HG02610 (cell line): ENCODE measurements at regions not wholly inside any gene's neighbourhood (a gene's known extent, or its start where the extent isn't known, plus 50 kb on each side); places are given as distances from the start of the nearest gene placed in this dataset.
A peak's percentile ranks its signal among the peaks of the same experiment; 100 is the strongest.
"Not testable (repeated sequence)": the region's sequence is repeated elsewhere in the genome, so short reads cannot be mapped to it uniquely, and the experiment has no call there.

Experiments used
- ATAC-seq: cut with Tn5 transposase; IDR thresholded peaks from one replicate; pipeline ENCODE4 v1.9.1; 2021; ENCODE audit warnings: mild to moderate bottlenecking, moderate library complexity; ENCODE audit not compliant: unreplicated experiment

DNA sequence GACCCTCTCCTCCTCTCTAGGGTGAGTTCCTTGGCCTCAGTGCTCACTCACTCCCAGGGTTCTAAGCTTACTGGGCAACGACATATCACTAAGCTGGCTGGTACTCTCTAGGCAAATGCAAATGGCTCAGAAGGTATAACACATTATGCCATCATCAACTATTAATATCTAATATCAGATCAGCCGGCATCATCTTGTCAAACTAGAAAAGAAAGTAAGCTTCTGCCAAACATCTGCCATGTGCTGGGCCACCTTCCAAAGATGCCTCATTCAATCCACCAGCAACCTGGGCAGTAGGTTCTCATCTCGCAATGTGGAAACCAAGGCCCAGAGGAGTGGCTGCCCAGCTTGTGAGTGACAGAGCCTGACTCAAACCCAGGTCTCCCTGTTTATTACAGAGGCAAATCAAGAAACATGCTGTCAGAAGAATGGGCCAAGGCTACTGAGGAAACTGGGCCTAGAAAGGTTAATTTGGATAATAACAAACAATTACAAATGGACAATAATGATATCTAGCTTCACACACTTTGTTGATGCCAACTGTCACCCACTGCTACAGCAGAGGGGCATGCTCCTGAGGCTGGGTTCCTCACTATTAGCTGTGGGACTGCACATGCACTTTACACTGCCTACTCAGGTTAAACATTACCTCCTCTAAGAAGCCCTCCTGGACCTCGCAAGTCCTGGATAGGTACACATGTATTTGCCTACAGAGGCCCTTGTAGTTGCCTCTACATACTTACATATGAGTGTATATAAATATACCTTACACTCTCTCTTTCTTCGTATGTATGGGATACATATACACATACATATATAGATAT is 183.3 kb upstream of the JUN start:
- ATAC-seq, result no peak

DNA sequence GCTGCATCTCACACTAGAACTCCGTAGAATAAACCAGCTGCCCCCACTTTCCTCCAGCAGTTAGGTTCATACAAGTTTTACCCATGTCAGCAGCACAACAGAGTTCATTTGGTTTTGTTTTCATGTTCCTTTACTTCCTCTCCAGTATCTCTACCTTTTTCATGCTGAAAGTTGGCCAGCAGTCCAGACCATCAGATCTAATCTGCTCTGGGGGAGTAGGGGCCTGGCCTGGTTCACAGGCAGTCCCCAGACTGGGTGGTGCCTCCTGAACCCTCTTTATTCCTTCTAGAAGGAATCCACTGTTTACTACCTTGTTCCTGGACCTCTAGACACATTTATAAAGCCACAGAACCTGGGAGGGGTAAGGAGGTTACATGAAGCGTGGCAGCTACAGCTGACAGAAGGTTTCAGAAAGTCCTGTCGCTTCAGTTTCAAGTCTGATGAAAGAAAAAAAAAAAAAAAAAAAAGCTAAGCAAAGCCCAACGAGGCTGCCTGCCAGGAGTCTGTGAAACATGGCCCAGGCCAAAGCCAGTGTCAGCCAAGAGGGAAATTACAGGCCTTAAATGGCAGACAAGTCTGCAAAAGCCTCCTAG is 184.6 kb upstream of the JUN start:
- ATAC-seq, result peak; percentile 88

DNA sequence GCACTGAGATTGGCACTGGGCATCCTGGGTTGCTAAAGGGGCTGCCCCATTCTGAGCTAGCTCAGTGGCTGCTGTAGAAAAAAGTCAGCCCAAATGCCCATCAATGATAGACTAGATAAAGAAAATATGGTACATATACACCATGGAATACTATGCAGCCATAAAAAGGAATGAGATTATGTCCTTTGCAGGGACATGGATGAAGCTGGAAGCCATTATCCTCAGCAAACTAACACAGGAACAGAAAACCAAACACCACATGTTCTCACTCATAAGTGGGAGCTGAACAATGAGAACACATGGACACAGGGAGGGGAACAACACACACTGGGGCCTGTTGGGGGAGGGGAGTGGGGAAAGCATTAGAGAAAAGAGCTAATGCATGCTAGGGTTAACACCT is 185.3 kb upstream of the JUN start:
- not testable (repeated sequence) for ATAC-seq

DNA sequence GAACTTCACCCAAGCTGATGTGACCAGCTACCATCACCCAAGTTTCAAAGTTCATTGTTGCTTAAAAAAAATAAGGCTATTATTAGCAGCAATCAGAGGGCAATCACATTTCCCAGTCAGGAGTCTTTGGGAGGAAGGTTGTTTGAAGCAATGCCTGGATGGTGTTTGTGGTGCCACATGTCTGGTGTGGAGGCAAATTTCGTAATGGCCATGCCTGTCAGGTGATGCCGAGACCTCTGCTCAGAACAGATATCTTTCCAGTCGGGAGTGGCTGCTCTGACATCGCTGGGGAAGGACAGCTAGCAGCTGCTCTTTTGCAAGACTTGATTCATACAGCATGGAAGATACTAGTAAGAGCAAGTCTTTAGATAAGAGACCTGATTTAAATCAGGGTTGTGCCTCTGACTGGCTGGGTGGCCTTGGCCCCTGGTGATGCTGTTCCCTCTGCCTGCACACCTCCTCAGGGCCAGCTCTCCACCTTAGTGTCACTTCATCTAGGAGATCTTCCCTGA is 187.8 kb upstream of the JUN start:
- ATAC-seq, result no peak

DNA sequence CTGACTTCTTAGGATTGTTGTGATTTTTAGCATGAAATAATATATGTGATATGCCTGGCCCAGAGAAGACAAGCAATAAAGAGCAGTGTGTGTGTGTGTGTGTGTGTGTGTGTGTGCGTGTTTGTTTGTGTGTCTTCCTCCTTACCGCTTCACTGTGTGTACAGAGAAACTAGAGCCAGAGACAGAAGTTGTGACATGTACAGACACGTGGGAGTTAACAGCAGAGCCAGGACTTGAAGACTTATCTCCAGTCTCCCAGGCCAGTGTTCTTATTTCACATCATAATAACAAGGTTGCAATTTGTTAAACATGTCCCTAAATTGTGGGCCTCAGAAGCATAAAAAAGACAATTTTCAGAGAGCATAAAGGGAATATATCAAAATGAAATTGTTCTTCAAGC is 192.0 kb upstream of the JUN start:
- no peak for ATAC-seq

DNA sequence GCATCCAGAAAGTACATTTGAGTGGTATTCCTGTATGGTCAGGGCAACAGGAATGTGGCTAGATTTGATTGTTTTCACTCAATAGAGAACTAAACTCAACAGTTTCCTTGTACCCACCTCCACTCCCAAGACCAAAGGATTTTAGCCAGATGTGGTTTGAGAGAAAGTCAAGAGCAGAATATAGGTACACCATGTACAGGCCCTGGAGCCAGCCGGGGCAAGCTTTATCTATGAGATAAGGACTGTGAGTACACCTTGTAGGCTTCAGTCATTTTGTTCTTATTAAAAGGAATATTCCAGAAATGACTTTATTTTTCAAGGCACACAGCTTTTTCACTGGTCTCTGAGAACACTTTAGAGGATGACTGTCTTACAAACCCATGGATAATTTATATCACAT is 192.4 kb upstream of the JUN start:
- ATAC-seq, result no peak

DNA sequence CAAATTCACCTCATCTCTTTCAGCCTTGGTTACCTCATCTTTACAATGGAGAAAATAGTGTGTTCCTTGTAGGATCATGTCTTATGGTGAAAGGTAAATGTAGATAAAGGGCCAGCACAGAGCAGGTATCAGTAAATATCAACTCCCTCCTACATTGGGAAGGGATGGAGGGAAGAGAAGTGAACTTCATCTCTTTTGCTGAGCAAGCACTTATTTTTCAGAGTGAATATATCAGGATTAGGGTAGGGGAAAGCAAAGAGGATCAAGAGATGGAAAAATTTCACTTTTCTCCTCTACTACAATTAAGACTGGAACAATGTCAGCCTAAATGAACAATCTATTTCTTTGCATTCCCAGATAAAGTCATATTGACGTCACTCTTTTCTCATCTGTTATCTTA is 193.8 kb upstream of the JUN start:
- ATAC-seq, result no peak

DNA sequence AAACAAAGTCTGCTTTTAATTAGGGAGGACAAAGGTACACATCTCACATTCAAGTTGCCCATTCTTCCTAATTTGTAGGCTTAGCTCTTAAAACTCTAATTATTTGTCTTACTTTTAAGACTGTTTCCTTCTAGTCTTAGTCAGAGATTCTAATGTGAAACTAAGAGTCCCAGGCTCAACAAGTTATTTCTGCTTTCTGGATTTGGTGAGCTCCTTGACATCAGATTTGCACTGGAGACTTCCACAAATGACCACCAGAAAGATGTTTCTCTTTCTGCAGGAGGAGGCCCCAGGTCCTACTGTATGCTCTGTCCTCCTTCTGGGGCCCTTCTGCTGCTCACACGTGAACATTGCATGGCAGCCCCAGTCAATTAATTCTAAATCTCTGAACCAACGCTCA is 194.2 kb upstream of the JUN start:
- no peak for ATAC-seq

DNA sequence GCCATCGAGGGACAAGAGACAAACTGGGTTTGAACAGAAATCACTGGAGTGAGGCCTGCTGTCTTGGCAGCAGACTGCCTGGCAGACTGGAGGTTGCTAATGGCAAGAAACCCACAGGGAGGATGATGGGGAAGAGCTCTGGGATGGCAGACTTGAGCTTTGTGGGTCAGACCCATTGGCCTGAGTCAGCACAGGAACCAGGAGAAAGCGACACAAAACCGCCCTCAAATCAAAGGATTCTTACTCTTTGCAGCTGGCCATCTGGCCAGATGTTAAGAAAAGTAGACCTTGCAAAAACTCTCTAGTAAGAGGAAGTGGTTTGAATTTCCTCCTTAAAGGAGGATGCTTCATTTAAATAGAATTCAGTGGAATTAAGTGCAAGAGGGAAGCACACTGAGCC is 195.2 kb upstream of the JUN start:
- no peak for ATAC-seq

DNA sequence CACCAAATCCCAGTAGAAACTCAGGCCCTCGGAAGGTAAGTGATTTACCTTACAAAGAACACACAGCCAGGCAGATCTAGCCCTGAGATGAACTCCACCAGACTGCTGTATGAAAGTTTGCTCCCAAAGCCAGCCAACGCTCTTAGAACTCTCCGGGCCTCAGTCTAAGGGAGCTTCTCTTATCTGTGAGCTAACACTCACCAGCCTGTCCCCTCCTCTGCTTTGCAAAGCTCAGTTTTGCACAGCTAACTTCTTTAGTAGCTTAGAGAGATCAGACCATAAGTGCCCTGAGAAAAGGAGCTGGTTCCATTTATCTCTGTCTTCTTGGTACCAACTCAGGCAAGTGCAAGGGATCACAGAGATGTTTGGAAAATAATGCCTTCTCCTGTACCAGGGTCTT is 195.8 kb upstream of the JUN start:
- ATAC-seq, result no peak

DNA sequence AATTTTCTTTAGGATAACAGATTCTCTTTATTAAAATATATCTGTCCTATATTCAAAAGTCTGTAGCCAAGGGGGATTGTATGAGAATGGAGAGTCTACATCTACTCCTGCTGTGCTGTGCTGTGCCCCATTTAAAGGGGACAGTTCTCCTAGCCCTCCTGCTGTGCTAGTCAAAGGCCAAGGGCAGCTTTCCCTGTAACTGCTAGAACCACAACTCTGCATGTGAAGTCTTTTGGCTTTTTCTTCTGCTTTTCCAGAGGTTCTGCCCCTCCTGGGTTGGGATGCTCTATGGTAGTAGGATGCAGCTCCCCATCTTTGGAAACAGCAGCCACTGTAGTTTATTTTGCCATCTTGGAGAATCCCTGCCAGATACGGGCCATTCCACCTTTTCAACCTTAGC is 197.5 kb upstream of the JUN start:
- ATAC-seq, result no peak

DNA sequence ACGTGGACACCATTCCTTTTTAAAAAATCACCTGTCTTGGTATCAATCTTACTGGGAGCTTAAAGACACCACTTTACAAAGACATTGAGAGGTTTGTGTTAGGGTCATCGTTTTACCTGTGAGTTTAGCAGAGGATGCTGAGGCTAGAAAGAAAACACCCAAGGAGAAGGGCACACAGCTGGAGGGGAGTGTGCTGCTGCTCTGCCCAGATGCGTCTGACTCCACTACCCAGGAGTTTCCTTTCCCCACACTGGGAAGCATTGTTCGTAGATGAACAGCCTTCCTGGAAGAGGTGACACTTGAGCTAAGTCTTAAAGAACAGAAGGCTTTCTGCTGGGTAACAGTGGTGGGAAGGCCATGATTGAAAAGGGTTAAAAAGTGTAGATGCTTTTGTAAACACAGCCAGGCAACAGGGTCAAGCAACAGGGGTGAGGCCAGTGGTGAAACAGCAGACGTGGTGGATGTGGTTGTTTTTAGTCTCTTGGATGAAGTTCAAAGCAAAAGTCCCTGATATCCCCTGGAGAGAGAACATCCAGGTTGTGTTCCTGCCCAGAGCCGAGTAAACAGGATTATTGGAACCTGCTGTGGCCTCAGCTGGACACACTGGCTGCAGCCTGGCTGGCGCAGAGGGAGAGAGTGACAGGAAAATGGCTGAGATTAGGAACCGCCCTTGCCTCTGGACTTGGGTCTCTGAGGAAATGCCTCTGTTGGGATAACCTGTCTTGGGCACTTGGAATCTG is 198.6 kb upstream of the JUN start:
- ATAC-seq, result no peak

DNA sequence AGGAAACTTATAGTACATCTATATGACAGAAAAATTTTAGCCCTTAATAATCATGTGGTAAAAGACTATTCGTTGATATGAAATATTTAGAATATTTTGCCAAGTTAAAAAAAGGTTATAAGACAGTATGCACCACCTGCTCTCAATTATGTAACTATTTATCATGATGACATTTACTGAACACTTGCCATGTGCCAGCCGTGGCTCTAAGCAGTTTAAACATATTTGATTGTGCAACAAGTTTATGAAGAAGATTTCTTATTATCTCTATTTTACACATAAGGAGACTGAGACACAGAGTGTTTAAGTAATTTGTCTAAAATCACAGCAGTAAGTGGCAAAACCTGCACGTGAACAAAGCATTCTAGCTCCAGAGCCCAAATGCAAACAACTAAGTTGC is 199.3 kb upstream of the JUN start:
- no peak for ATAC-seq

DNA sequence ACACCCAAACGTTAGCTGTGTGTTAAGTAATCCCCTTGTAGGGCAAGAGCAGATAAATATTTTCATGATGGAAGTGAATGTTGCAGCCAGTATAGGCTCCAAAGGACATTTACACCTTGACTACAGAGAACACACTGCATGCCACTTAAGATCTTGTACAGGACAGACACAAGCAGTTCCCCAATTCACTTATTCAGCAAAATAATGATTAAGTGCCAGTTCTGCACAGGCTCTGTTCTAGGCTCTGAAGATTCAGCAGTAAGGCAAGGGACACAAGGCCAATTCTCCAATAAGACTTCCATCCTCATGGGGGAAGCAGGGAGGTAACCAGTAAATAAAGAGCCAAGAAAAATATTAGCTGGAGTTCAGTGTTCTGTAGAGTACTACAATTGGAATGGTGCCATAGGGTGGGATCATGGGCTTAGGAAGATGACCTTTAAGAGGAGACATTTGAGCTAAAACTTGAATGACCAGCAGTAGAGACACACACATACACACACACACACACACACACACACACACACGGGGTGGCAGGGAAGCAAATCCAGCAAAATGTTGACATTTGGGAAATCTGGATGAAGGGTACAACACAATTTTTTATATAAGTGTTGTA is 199.9 kb upstream of the JUN start:
- no peak for ATAC-seq

DNA sequence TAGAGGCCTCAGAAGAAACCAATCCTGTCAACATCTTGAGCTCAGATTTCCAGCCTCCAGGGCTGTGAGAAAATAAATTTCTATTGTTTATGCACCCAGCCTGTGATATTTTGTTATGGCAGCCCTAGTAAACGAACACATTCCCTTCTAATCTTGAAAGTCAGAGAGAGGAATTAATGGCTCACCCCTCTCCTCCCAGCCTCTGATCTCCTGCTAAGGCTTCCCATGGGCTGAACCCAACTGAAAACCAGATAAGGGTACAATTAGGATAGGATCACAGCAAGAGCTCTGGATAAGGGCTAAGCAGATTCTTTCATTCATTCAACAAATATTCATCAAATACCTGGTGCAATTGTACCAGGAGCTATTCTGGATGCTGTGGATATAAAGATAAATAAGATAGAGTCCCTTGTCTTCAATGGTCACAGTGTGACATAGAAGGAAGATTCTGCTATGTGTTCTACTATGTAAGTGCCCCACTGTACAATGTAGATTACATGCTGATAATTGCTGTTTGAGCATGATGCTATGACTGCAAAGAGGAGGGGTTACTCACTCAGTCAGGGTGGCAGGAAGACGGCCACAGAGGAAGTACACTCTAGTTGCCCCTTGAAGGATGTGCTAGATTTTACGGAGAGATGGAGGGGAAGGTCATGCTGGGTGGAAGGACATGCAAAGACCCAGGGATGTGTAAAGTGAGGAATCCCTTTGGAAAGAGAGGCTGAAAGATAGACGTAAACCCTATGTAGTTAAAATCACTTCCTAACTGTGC is 203.3 kb upstream of the JUN start:
- no peak for ATAC-seq

DNA sequence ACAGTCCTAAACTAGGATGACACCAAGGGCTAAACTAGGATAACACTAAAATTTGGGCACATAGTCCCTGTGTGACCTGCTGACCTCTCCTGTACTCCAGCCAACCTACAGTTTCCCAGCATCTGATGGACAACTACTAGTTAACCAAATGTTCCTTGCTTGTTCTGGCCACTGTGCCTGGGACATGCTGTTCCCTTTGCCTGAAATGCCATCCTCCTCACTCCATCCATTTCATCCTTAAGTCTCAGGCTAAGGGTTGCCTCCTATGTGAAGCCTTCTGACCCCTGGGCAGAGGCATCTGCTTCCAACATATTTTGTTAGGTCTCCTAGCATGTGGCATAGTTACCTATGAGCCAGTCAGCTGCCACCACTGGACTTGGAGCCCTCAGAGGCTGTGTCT is 204.9 kb upstream of the JUN start:
- ATAC-seq, result no peak

DNA sequence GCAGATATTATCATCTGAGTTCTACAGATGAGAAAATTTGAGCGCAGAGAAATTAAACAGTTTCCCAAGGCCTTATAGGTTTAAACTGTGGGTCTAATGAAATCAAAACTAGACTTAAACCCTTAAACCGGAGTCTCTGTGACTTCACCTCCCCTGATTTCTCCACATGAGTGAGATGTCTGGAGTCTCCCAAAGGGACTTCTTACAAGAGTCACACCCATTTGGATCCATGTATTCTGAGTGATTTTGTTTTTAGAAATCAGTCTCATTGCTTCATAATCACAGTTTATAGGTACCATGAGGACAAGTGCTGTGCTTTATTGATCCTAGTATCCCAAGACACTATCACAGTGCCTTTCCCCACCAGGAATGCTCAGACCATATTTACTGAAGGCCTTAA is 206.0 kb upstream of the JUN start:
- no peak for ATAC-seq

DNA sequence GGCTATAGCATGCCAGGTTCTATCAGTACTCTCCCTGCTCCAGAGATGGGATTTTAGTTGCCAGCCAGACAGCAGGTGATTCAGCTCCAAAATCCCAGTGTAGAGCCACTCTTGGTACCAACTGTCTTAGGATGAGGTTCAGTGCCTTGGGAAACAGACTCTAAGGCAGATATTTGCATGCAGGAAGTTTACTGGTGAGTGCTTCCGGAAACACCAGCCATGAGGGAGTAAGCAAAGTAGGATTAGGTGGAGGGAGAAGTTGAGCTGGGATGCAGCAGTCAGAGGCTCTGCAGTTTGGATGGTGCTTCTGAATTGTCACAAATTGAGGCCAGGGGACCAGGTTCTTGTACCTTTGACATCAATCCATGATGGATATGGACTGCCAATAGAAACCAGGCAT is 207.5 kb upstream of the JUN start:
- ATAC-seq, result no peak

DNA sequence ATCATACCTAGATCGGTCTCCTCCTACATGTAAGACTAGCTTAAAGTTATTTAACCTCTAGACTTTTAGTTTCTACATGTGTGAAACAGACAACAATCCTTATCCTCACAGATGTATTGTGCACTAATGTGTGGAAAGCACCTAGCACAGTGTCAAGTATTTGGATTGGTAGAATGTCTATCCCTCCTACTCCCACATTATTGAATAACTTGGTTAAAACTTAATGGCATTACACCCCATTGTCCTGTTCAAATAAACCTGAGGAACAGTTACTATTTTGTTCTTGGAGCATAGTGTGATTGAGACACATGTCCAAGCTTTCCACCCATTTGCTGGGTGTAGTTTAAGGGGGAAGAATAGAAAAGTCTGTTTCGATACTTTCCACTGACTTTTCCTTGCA is 208.8 kb upstream of the JUN start:
- no peak for ATAC-seq

DNA sequence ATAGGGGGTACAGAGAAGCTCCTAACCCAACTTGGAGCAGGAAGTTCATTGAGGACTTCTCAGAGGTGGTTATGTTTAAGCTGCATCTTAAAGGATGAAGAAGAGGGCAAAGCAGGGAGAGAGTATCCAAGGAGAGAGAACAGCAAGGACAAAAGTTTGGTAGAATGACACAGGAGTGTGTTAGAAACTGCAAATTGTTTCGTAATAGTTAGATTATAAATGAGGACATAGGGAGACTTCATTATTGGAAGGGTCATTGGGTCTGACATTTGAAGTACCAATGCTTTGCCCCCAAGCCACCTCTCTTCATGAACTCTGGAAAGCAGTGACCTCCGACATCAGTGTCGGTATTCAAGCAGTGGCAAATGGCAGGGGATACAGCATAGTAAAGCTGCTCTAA is 209.6 kb upstream of the JUN start:
- no peak for ATAC-seq

DNA sequence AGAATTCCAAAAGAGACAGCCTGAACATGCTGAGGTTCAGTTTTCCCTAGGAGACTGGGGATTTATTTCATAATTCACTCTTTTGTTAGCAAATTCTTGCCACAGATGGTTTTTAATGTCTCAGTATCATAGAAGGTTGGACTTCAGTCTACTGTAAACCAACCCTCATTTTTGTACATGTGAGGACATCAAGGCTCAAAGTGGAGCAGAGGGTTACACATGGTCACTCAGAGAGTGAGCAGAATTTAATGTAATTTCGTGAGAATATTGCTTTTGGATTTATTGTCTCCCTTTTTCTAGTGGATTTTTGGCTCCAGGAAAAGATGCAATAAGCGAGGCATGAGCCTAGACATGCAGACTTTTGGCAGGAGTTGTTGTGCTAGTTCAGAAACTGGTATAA is 210.8 kb upstream of the JUN start:
- ATAC-seq, result no peak
